ENCODE measurements at regions not wholly inside any gene's neighbourhood (a gene's known extent, or its start where the extent isn't known, plus 50 kb on each side); places are given as distances from the start of the nearest gene placed in this dataset.

GRCh38 chr10:83165265-83165664, 974.0 kb upstream of the GHITM start:
- DNase-seq (ENCODE audit: low spot score) = no peak

GRCh38 chr10:83166344-83166743, 973.0 kb upstream of the GHITM start:
- no peak for DNase-seq (ENCODE audit: low spot score)

DNA sequence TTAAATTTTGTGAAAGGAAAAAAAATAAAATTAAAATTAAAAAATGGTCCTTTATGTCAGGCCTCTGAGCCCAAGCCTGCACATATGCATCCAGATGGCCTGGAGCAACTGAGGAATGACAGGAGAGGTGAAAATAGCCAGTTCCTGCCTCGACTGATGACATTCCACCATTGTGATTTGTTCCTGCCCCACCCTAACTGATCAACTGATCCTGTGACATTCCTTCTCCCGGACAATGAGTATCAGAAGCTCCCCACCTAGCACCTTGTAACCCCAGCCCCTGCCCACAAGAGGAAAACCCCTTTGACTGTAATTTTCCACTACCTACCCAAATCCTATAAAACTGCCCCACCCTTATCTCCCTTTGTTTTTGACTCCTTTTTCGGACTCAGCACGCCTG, 972.2 kb upstream of the GHITM start:
- no peak for DNase-seq (ENCODE audit: low spot score)

DNA sequence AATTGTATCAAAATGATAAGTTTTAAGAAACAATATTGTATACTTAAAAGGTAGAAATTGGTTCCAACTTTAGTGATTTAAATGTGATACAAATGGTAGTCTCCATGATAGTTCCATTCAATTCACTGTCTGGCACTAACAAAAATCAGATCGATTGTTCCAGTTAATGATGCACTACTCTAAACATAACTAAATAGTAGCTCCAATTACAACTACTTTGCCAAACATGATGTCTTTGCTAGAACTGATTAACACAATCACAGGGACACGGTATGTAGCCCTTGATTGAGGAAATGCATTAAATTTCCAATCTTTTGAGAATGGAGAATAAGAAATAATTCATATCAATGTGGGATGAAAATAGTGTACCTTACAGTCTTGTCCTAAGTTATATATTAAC, 962.4 kb upstream of the GHITM start:
- DNase-seq (ENCODE audit: low spot score) = no peak

DNA sequence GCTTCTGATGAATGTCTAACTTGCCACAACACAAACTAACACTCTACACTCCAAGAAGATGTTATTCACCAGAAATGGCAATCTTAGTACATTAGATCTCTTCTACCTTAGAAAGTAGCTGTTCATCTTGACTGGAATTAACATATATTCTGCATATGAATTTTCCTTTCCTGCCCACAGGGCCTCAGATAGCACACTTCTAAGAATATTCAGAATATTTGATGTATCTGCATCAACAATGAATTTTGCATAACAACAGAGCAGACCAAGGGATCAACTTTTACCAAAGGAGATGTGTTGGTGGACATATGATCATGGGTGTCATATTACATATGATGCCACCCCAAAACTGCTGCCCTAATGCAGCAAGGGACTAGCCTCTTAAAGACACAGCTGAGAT, 960.8 kb upstream of the GHITM start:
- DNase-seq (ENCODE audit: low spot score) = no peak

GRCh38 chr10:83179371-83179770, 959.9 kb upstream of the GHITM start:
- DNase-seq (ENCODE audit: low spot score) = no peak

DNA sequence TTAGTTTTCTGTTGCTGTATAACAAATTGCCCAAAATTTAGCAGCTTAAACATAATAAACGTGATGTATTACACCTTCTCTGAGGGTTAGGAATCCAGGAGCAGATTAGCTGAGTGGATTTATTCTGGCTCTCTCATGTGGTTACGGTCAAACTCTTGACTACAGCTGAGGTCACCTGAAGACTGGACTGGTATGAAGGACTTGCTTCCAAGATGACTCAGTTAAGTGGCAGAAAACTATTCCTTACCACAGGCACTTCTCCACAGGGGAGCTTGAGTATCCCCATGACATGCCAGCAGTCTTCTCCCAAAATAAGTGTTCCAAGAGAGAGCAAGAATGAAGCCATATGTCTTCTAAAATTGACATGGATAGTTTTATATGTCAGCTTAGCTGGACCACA, 957.2 kb upstream of the GHITM start:
- DNase-seq (ENCODE audit: low spot score) = no peak

GRCh38 chr10:83184641-83185040, 954.7 kb upstream of the GHITM start:
- no peak for DNase-seq (ENCODE audit: low spot score)

- no peak for DNase-seq (ENCODE audit: low spot score)
Observed at GRCh38 chr10:83190614-83191013, 948.7 kb upstream of the GHITM start.

GRCh38 chr10:83193026-83193425, 946.3 kb upstream of the GHITM start:
- no peak for DNase-seq (ENCODE audit: low spot score)

- DNase-seq (ENCODE audit: low spot score) = no peak
Observed at GRCh38 chr10:83195021-83195420, 944.3 kb upstream of the GHITM start.

- DNase-seq (ENCODE audit: low spot score) = no peak
Observed at GRCh38 chr10:83199374-83199773, 939.9 kb upstream of the GHITM start.

DNA sequence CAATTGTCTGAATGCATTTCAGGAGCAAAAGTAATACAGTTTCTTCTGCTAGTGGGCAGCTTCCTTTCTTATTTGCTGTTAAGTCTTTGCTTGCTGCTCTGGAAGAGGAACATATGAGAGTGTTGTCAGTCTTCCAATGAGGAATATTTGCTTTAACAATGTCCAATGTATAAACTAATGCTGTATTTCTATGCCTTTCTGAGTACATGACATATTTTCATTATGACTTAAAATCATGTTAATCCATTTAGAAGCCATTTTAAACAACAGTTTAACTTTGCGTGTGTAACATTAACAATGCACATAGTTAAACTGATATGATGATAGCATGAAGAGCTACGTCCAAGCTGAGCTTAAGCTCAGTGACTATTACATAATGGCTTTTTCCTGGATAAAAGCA, 933.4 kb upstream of the GHITM start:
- no peak for DNase-seq (ENCODE audit: low spot score)

DNA sequence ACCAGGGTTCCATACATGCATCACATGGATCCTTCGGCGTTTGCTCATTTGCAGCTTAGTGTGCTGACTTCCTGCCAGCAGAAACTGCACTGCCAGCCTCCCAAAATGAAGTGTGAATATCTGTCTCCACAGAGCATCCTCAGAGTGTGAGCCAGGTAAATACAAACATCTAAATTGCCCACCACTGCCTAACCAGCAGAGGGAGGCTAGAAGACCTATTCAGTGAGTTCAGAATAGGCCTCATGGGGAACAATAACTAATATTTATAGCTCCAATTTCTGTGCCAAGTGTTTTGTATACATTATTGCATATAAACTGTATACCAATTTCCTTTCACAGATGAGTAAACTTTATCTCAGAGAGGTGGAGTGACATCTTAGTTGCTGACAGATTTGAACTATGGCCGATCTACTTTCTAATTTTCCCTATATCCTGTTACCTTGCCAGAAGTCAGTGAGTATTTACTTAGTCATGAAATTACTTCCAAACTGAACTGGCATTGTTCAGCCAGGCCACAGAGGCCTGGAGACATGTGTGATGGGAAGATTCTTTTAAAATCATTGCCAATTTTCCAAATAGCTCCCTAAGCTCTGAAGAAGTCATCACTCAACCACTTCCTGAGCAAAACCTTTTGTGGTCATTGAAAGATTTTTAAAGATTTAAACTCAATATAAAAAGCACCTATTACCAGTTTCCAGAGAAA, 926.5 kb upstream of the GHITM start:
- no peak for DNase-seq (ENCODE audit: low spot score)

DNA sequence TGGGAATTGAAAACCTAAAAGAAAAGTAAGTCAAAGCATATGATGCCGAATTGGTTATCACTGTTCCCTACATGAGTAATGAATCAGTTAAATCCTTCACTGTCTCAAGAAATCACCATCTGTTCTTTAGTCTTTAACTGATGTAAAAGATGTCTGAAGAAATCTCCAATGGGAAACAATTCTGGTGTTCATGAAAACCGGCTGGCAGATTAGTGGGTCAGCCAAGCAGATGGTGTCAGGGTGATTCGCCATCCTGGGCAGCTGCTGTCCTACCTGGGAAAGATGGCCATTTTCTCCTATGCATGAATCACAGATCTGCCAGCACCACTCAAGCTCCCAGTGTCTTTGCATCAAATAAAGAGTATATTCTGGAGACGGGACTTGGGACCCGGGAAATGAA, 925.2 kb upstream of the GHITM start:
- DNase-seq (ENCODE audit: low spot score) = no peak

- DNase-seq (ENCODE audit: low spot score) = no peak
Observed at GRCh38 chr10:83218205-83218604, 921.1 kb upstream of the GHITM start.

DNA sequence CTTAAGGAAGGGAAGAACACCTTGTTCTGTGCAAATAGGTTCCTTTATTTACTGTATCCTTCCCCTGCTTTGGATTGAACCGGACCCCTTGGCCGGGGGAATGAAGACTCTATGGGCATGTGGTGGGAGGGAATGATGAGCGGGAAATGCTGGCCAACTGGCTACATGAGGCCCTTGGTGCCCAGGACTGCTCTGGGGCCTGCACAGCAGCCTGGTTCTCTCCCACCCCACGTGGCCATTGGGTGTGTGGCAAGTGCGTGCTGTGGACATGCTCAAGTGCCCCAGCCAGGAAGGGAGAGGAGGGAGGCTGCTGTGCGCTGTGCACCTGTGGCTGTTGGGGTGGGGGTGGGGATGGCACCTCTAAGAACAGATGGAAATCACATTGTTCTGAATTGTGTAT, 917.0 kb upstream of the GHITM start:
- no peak for DNase-seq (ENCODE audit: low spot score)

DNA sequence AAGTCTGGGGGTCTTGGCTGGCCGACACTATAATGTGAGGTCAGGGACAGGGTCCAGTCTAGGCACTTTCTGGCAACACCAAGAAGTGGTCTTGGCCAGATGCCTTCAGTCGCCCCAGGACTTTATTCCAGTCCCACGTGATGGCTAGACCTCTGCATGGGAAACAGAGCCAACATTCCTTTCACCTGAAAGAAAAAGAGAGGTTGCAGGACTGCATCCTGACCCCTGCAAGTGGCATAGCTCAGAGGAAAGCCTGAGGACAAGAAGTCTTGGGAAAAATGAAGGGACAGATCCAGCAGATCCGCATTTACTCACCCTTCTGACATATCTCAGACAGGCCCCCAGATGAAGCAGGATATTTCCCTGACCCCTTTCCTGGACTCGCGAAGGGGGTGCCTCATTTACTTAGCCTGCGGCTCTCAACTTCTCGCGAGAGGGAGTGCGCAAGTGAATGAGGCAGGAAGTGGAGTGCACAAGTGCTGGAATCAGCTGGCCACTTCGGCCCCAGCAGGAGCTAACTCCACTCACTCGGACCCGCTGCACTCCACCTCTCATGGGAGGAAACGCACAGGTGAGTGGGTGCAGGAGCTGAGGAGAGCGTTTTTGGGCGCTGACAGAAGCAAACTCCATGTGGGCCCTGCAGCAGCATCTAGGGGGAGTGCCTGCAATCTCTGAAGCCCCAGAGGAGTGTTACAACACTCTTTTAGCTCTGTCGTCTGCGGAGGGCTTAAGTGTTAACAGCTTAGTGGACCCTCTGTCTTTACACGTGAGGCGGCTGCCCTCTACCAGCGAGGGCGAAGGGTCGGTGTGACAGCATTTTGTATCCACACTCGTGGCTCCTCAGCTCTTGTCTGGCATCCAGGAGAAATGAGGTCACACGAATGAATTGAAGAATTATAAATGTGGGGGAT, 916.2 kb upstream of the GHITM start:
- DNase-seq (ENCODE audit: low spot score) = no peak

- DNase-seq (ENCODE audit: low spot score) = no peak
Observed at GRCh38 chr10:83225781-83226180, 913.5 kb upstream of the GHITM start.

GRCh38 chr10:83229991-83230390, 909.3 kb upstream of the GHITM start:
- DNase-seq (ENCODE audit: low spot score) = no peak

DNA sequence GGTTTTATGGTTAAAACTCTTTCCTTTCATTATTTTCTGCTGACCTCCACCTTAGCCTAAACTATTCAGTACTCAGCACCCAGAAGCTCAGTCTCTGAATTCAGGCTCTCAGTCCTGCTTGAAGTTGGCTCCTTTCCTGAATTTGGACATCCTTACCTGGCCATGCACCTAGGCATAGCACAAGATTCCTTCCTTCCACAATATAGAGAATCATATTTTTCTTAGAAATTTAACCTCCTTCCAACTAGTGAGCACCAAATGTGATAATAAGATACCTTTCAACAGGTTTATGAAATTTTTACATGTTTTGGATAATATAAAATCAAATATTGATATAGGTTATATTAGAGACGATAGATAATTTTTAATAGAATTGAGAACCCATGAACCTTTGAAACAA, 905.6 kb upstream of the GHITM start:
- DNase-seq (ENCODE audit: low spot score) = no peak

- no peak for DNase-seq (ENCODE audit: low spot score)
Observed at GRCh38 chr10:83248106-83248631, 891.1 kb upstream of the GHITM start.

- DNase-seq (ENCODE audit: low spot score) = no peak
Observed at GRCh38 chr10:83250396-83250795, 888.9 kb upstream of the GHITM start.

Data from CD4-positive, alpha-beta T cell treated with Interleukin-6 at 100 ng/mL for 8 hours (primary cell).